GM10266 (cell line): ENCODE measurements at regions not wholly inside any gene's neighbourhood (a gene's known extent, or its start where the extent isn't known, plus 50 kb on each side); places are given as distances from the start of the nearest gene placed in this dataset.
"Not testable (repeated sequence)": the region's sequence is repeated elsewhere in the genome, so short reads cannot be mapped to it uniquely, and the experiment has no call there.

Source experiments
- DNase-seq: peaks from one replicate; pipeline ENCODE4 v3.0.0; 2012; ENCODE audit errors: extremely low spot score
- CTCF ChIP-seq: IDR thresholded peaks from 2 replicates; pipeline ENCODE4 v1.5.1; 2012; ENCODE audit warnings: mild to moderate bottlenecking, low read depth; ENCODE audit not compliant: control insufficient read depth, insufficient read depth; ENCODE audit errors: missing control alignments

- no peak for DNase-seq
- TF ChIP-seq CTCF = no peak
Observed at GRCh38 chr2:236485519-236485918, 84.1 kb upstream of the ACKR3 start.

- DNase-seq = not testable (repeated sequence)
Observed at GRCh38 chr2:236489083-236489482, 80.5 kb upstream of the ACKR3 start.

- TF ChIP-seq CTCF = no peak
- no peak for DNase-seq
Observed at GRCh38 chr2:236489895-236490404, 79.7 kb upstream of the ACKR3 start.

- DNase-seq = no peak
- TF ChIP-seq CTCF = no peak
Observed at GRCh38 chr2:236496340-236496739, 73.3 kb upstream of the ACKR3 start.

GRCh38 chr2:236498369-236498768 lies 71.3 kb upstream of the ACKR3 start:
- no peak for DNase-seq
- no peak for TF ChIP-seq CTCF

GRCh38 chr2:236499691-236500578 lies 69.7 kb upstream of the ACKR3 start:
- no peak for DNase-seq
- no peak for TF ChIP-seq CTCF

- TF ChIP-seq CTCF = no peak
- DNase-seq = no peak
Observed at GRCh38 chr2:236501026-236501425, 68.6 kb upstream of the ACKR3 start.
